ENCODE measurements at regions not wholly inside any gene's neighbourhood (a gene's known extent, or its start where the extent isn't known, plus 50 kb on each side); places are given as distances from the start of the nearest gene placed in this dataset.

GRCh38 chr11:106464728-106465127, 387.3 kb downstream of the AASDHPPT start:
- DNase-seq: no peak

- DNase-seq: no peak
Measured at GRCh38 chr11:106466521-106467080, 389.1 kb downstream of the AASDHPPT start.

- DNase-seq: no peak
Measured at GRCh38 chr11:106467501-106467900, 390.0 kb downstream of the AASDHPPT start.

GRCh38 chr11:106468086-106468485, 390.6 kb downstream of the AASDHPPT start:
- DNase-seq: no peak

GRCh38 chr11:106468531-106468930, 391.1 kb downstream of the AASDHPPT start:
- no peak for DNase-seq

- no peak for DNase-seq
Measured at GRCh38 chr11:106470230-106470629, 392.8 kb downstream of the AASDHPPT start.

- DNase-seq: no peak
Measured at GRCh38 chr11:106471276-106471675, 393.8 kb downstream of the AASDHPPT start.

GRCh38 chr11:106473089-106473722, 395.7 kb downstream of the AASDHPPT start:
- DNase-seq: no peak

- DNase-seq: no peak
Measured at GRCh38 chr11:106474274-106474673, 396.8 kb downstream of the AASDHPPT start.

- DNase-seq: no peak
Measured at GRCh38 chr11:106475181-106475580, 397.7 kb downstream of the AASDHPPT start.

GRCh38 chr11:106477776-106478175, 400.3 kb downstream of the AASDHPPT start:
- no peak for DNase-seq

GRCh38 chr11:106479646-106480045, 402.2 kb downstream of the AASDHPPT start:
- DNase-seq: no peak

GRCh38 chr11:106480581-106481190, 403.2 kb downstream of the AASDHPPT start:
- no peak for DNase-seq

GRCh38 chr11:106482917-106483785, 405.7 kb downstream of the AASDHPPT start:
- no peak for DNase-seq

GRCh38 chr11:106491751-106492150, 414.3 kb downstream of the AASDHPPT start:
- DNase-seq: no peak

- no peak for DNase-seq
Measured at GRCh38 chr11:106493751-106494150, 416.3 kb downstream of the AASDHPPT start.

- DNase-seq: no peak
Measured at GRCh38 chr11:106495046-106495445, 417.6 kb downstream of the AASDHPPT start.

GRCh38 chr11:106496677-106497076, 419.2 kb downstream of the AASDHPPT start:
- DNase-seq: no peak

- DNase-seq: no peak
Measured at GRCh38 chr11:106497321-106497720, 419.9 kb downstream of the AASDHPPT start.

GRCh38 chr11:106497822-106498221, 420.4 kb downstream of the AASDHPPT start:
- DNase-seq: no peak

- DNase-seq: no peak
Measured at GRCh38 chr11:106503901-106504300, 426.4 kb downstream of the AASDHPPT start.

GRCh38 chr11:106507645-106508306, 430.3 kb downstream of the AASDHPPT start:
- DNase-seq: no peak

GRCh38 chr11:106514706-106515105, 437.2 kb downstream of the AASDHPPT start:
- no peak for DNase-seq

Measured in hematopoietic multipotent progenitor cell treated with erythropoietin and hydrocortisone succinate and interleukin-3 and kit ligand, for 8 days (in vitro differentiated cells).